GM12874 (cell line): ENCODE measurements at regions not wholly inside any gene's neighbourhood (a gene's known extent, or its start where the extent isn't known, plus 50 kb on each side); places are given as distances from the start of the nearest gene placed in this dataset.

ENCODE experiments used
- TF ChIP-seq, protein P1 (sequence below): IDR thresholded peaks from 2 replicates; pipeline ENCODE4 v1.5.1; 2011; ENCODE audit warnings: low read depth, mild to moderate bottlenecking, control low read depth, low read length, moderate library complexity; ENCODE audit not compliant: insufficient read depth

GRCh38 chr2:117698287-117698686 lies 116.2 kb upstream of the DDX18 start:
- TF ChIP-seq, protein P1, sequence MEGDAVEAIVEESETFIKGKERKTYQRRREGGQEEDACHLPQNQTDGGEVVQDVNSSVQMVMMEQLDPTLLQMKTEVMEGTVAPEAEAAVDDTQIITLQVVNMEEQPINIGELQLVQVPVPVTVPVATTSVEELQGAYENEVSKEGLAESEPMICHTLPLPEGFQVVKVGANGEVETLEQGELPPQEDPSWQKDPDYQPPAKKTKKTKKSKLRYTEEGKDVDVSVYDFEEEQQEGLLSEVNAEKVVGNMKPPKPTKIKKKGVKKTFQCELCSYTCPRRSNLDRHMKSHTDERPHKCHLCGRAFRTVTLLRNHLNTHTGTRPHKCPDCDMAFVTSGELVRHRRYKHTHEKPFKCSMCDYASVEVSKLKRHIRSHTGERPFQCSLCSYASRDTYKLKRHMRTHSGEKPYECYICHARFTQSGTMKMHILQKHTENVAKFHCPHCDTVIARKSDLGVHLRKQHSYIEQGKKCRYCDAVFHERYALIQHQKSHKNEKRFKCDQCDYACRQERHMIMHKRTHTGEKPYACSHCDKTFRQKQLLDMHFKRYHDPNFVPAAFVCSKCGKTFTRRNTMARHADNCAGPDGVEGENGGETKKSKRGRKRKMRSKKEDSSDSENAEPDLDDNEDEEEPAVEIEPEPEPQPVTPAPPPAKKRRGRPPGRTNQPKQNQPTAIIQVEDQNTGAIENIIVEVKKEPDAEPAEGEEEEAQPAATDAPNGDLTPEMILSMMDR: no peak

GRCh38 chr2:117698819-117699218 lies 115.7 kb upstream of the DDX18 start:
- TF ChIP-seq, protein P1: no peak

DNA sequence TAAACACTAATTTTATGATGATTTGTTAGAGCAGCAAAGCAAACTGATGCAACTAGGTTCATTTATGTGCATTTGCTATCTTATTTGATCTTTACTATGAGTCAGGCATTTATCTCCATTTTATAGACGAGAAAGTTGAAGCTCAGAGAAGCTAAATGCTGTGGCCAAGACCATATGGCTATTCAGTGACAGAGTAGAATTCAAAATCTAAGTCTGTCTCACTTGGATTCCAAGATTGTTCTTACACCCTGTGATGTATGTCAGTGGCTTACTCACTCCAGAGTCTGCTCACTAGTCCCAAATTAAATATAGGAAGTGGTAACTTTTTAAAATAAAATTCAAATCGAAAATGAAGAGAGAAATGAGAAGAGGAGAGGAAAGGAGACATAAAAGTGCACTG lies 114.0 kb upstream of the DDX18 start:
- TF ChIP-seq, protein P1: no peak

DNA sequence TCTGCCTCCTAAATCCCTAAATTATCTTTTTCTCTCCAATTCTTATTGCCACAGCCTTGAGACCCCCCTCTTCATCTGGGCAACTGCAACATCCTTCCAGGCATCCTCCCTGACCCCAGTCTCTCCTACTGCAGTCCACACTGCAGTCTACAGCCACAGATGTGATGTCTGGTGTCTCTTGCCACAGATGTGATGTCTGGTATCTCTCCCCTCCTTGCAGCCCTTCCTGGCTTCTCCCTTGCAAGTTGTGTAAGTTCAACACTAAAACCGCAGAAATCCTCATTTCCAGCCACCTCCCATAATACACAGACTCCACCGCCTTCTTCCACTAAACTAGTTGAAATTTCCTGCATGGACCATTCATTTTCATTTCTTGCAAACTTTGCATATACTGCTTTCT lies 113.1 kb upstream of the DDX18 start:
- TF ChIP-seq, protein P1: no peak

GRCh38 chr2:117702098-117702497 lies 112.4 kb upstream of the DDX18 start:
- TF ChIP-seq, protein P1: no peak

GRCh38 chr2:117703858-117704257 lies 110.6 kb upstream of the DDX18 start:
- TF ChIP-seq, protein P1: no peak

GRCh38 chr2:117704818-117705217 lies 109.7 kb upstream of the DDX18 start:
- TF ChIP-seq, protein P1: no peak

- TF ChIP-seq, protein P1: no peak
These were observed 106.6 kb upstream of the DDX18 start for GRCh38 chr2:117707874-117708273.
